HepG2 (cell line): ENCODE measurements at regions not wholly inside any gene's neighbourhood (a gene's known extent, or its start where the extent isn't known, plus 50 kb on each side); places are given as distances from the start of the nearest gene placed in this dataset.

Experiments
- ATF6 ChIP-seq: sonication (generic); formaldehyde crosslinking; conservative IDR thresholded peaks from 2 replicates; pipeline ENCODE4 v1.4.0; 2020; ENCODE audit warnings: missing genetic modification reagents
- BRF2 ChIP-seq: sonication (generic); formaldehyde crosslinking; IDR thresholded peaks from 2 replicates; pipeline ENCODE4 v1.8.1; 2022; ENCODE audit warnings: mild to moderate bottlenecking, missing genetic modification reagents
- CREM ChIP-seq, 2 experiments: sonication (generic) in 1 of 2; formaldehyde crosslinking in 1 of 2; IDR thresholded peaks; 2 replicates each; pipeline versions ENCODE4 v1.4.0 to v1.6.1; 2016 to 2020; ENCODE audit warnings: antibody characterized with exemption in 1 of 2, mild to moderate bottlenecking in 1 of 2, missing genetic modification reagents in 1 of 2
- DR1 ChIP-seq: sonication (generic); formaldehyde crosslinking; IDR thresholded peaks from 2 replicates; pipeline ENCODE4 v1.8.0; 2021; ENCODE audit warnings: mild to moderate bottlenecking, missing genetic modification reagents, inconsistent platforms
- GRHL1 ChIP-seq: sonication (generic); formaldehyde crosslinking; conservative IDR thresholded peaks from 2 replicates; pipeline ENCODE4 v1.8.0; 2022; ENCODE audit warnings: missing genetic modification reagents
- GTF3A ChIP-seq: sonication (generic); formaldehyde crosslinking; conservative IDR thresholded peaks from 2 replicates; pipeline ENCODE4 v1.4.0; 2020; ENCODE audit warnings: mild to moderate bottlenecking, missing genetic modification reagents
- JARID2 ChIP-seq: sonication (generic); formaldehyde crosslinking; IDR thresholded peaks from 2 replicates; pipeline ENCODE4 v1.8.1; 2023; ENCODE audit warnings: missing genetic modification reagents, inconsistent platforms; ENCODE audit not compliant: insufficient replicate concordance
- MIER3 ChIP-seq: IDR thresholded peaks from 2 replicates; pipeline ENCODE4 v1.6.1; 2016; ENCODE audit warnings: missing compliant biosample characterization, borderline replicate concordance
- PBX3 ChIP-seq: sonication (generic); formaldehyde crosslinking; IDR thresholded peaks from 2 replicates; pipeline ENCODE4 v1.8.1; 2023; ENCODE audit warnings: missing genetic modification reagents, inconsistent platforms, borderline replicate concordance
- REL ChIP-seq: sonication (generic); formaldehyde crosslinking; conservative IDR thresholded peaks from 2 replicates; pipeline ENCODE4 v1.8.0; 2022; ENCODE audit warnings: mild to moderate bottlenecking, missing genetic modification reagents, moderate library complexity
- SIN3B ChIP-seq: fragments of 150-350 bp; IDR thresholded peaks from 2 replicates; pipeline ENCODE4 v1.6.1; 2014; ENCODE audit warnings: low read length
- SMAD9 ChIP-seq: sonication (generic); formaldehyde crosslinking; IDR thresholded peaks from 2 replicates; pipeline ENCODE4 v1.5.1; 2020; ENCODE audit warnings: mild to moderate bottlenecking, missing genetic modification reagents
- STAG1 ChIP-seq: sonication (generic); formaldehyde crosslinking; IDR thresholded peaks from 2 replicates; pipeline ENCODE4 v1.4.0; 2020; ENCODE audit warnings: missing genetic modification reagents
- TAF15 ChIP-seq: fragments of 200-400 bp; formaldehyde crosslinking; IDR thresholded peaks from one replicate; pipeline ENCODE4 v1.6.1; 2018; ENCODE audit warnings: mild to moderate bottlenecking, low read depth, low read length; ENCODE audit not compliant: poor library complexity, severe bottlenecking
- TCF7 ChIP-seq: sonication (generic); IDR thresholded peaks from 2 replicates; pipeline ENCODE4 v1.6.1; 2016; ENCODE audit warnings: antibody characterized with exemption, low read depth
- THRA ChIP-seq: sonication (generic); formaldehyde crosslinking; IDR thresholded peaks from 2 replicates; pipeline ENCODE4 v1.4.0; 2020; ENCODE audit warnings: missing genetic modification reagents, borderline replicate concordance
- ZBTB1 ChIP-seq: sonication (generic); formaldehyde crosslinking; IDR thresholded peaks from 2 replicates; pipeline ENCODE4 v1.4.0; 2020; ENCODE audit warnings: missing genetic modification reagents, borderline replicate concordance
- ZFAT ChIP-seq: sonication (generic); formaldehyde crosslinking; conservative IDR thresholded peaks from 2 replicates; pipeline ENCODE4 v1.8.1; 2023; ENCODE audit warnings: missing genetic modification reagents, inconsistent platforms
- ZFP91 ChIP-seq: sonication (generic); formaldehyde crosslinking; IDR thresholded peaks from 2 replicates; pipeline ENCODE4 v1.9.0; 2022; ENCODE audit warnings: missing genetic modification reagents, mild to moderate bottlenecking, borderline replicate concordance
- ZNF343 ChIP-seq: sonication (generic); formaldehyde crosslinking; IDR thresholded peaks from 2 replicates; pipeline ENCODE4 v1.4.0; 2020; ENCODE audit warnings: mild to moderate bottlenecking, missing genetic modification reagents
- ZNF703 ChIP-seq: sonication (generic); formaldehyde crosslinking; IDR thresholded peaks from 2 replicates; pipeline ENCODE4 v1.5.1; 2020; ENCODE audit warnings: missing genetic modification reagents, mild to moderate bottlenecking, moderate library complexity, borderline replicate concordance

GRCh38 chr17:31798205-31798724 lies 60.8 kb downstream of the COPRS start (continued):
- TF ChIP-seq THRA (CRISPR knock-in tag), result no peak
- TF ChIP-seq ATF6 (CRISPR knock-in tag), result no peak
- TF ChIP-seq ZFAT (CRISPR knock-in tag), result no peak
- 0 out of 2 replicates have a peak, but pooled peaks have one; percentile 40 for TF ChIP-seq TCF7
- TF ChIP-seq TAF15, result no peak
- no peak for TF ChIP-seq GRHL1 (CRISPR knock-in tag)
- TF ChIP-seq REL, result no peak
- TF ChIP-seq MIER3 (CRISPR knock-in tag), result no peak
- no peak for TF ChIP-seq ZBTB1 (CRISPR knock-in tag)
- no peak for TF ChIP-seq ZNF343 (CRISPR knock-in tag)
- no peak for TF ChIP-seq PBX3 (CRISPR knock-in tag)
- no peak for TF ChIP-seq SIN3B
- TF ChIP-seq GTF3A (CRISPR knock-in tag), result no peak
- TF ChIP-seq ZNF703, result no peak
- TF ChIP-seq DR1 (CRISPR knock-in tag), result no peak
- peak; percentile 66; the same call in 1 of the 2 replicates for TF ChIP-seq CREM (IDR thresholded peaks at IDR 0.05)
- no peak for TF ChIP-seq CREM (CRISPR knock-in tag; IDR thresholded peaks at IDR 0.05)
- no peak for TF ChIP-seq SMAD9
- TF ChIP-seq STAG1 (CRISPR knock-in tag), result peak; percentile 13; the same call in 1 of the 2 replicates
- no peak for TF ChIP-seq BRF2
- TF ChIP-seq JARID2 (CRISPR knock-in tag), result no peak
- no peak for TF ChIP-seq ZFP91 (CRISPR knock-in tag)
